Omental fat pad (tissue), 3 donors: ENCODE measurements at regions not wholly inside any gene's neighbourhood (a gene's known extent, or its start where the extent isn't known, plus 50 kb on each side); places are given as distances from the start of the nearest gene placed in this dataset.

Source experiments
- ATAC-seq: fragments of 150-250 bp; one replicate; pipeline ENCODE4 v1.9.1; 2016; ENCODE audit warnings: mild to moderate bottlenecking, moderate library complexity; ENCODE audit not compliant: low FRiP score
- DNase-seq: peaks from one replicate; pipeline ENCODE4 v3.0.0-alpha.2; 2019; ENCODE audit warnings: low spot score
- CTCF ChIP-seq, 3 donors: fragments of 450-650 bp; IDR thresholded peaks; one replicate each; pipeline ENCODE4 v1.5.1; 2016 to 2017; ENCODE audit warnings: antibody characterized with exemption in 3 of 3, mild to moderate bottlenecking in 3 of 3, moderate library complexity in 2 of 3

DNA sequence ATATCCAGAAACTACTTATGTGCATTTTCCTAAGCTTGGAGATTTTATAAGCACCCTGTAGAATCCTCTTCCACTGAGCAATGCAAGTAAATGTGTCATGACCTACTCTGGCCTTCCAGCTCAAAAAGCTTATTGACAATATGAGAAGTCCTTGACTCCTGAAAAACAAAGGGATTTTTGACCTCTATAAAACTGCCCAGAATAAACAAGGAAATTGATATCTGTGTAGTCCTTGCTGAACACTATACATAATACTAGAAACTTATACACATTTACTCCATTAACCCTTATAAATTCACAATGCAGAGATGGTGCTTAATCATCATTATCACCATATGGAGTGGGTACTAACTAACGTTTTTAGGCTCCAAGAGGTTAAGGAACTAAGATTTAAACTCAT is 197.4 kb upstream of the KRR1 start:
- ATAC-seq (no peak), DNase-seq (no peak)
- no peak for TF ChIP-seq CTCF (IDR thresholded peaks at IDR 0.05)

DNA sequence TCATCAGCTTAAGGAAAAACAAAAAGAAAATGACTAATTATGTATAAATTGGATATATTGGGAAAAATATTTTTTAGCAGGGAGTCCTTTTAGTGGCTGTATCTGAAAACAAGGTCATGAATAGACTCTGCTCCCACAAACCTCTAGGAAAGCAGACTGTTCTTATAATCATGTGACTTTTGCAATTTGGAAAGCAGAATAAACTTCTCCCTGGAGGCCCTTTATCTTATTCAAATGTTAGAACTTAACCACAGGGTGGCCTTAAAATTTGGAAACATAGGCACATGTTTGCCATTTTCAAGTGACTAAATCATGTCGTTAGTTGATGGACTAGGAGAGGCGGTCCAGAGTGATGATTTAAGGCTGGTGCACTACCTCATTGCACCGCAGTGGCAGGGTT is 196.6 kb upstream of the KRR1 start:
- no peak for TF ChIP-seq CTCF (IDR thresholded peaks at IDR 0.05)
- DNase-seq, result no peak

GRCh38 chr12:75706786-75707605 is 195.6 kb upstream of the KRR1 start:
- ATAC-seq (no peak), DNase-seq (no peak)
- TF ChIP-seq CTCF (IDR thresholded peaks at IDR 0.05), result no peak

More for the DNA sequence above, 196.6 kb upstream of the KRR1 start:
- ATAC-seq, result no peak

DNA sequence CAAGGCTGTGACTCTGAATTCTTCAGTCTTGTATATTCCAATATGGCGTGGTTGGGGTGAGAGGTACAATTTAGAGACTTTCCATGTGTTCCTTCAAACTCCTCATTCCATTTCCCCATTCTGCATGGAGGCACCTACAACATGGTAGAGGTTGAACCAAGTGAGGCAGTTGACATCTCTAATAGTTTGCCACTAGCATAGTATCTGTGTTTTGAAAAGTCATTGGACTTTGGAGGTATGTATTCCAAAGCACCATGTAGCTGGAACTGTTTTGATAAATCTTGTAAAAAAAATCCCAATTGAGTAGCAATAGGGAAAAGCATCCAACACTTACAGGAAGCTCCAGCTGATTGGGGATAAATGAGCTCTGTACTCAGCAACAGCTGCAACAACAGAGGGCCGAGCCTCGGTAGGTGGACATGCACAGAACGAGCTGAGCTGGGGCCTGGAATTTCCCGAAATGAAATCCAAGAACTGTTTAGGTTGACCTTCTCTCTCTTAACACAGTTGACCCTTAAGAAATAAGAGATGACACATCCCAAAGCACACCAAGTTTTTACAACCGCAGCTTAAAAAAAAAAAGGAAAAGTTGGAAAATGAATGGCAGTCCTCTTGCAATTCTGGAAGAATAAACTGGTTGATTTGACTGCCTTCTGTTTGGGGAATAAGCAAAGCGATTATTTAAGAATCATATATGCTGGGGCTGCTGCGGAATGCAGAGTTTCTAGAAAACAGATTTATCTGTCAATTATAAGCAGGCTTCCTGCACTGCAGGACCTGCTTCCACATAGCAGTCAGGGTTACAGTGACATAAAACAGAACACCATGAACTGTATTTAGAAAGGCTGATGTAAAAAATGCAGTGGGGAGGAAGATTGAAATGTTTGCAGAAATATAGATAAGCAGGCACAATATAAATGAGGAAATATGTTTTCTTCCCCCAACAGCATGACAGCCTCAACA is 194.6 kb upstream of the KRR1 start:
- TF ChIP-seq CTCF (IDR thresholded peaks at IDR 0.05), result no peak
- DNase-seq (no peak), ATAC-seq (peak; percentile 87)

DNA sequence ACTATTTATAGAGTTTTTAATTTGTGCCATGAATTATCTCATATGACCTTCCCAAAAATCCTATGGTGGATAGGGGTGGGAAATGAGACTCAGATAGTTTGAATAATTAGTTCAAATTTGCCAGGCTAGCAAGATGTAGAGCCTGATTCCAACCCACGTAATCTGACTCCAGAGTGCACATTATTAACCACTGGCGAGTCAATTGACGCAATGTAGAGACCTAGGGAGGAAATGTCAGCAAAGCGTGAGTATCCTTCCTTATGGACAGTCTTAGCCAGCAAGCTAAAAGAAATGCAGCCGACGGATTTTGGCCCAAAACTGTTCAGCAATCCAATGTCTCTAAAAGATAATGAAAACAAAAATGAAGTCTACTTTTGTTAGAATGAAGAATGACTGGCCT is 193.3 kb upstream of the KRR1 start:
- ATAC-seq (no peak), DNase-seq (no peak)
- TF ChIP-seq CTCF (IDR thresholded peaks at IDR 0.05), result no peak

DNA sequence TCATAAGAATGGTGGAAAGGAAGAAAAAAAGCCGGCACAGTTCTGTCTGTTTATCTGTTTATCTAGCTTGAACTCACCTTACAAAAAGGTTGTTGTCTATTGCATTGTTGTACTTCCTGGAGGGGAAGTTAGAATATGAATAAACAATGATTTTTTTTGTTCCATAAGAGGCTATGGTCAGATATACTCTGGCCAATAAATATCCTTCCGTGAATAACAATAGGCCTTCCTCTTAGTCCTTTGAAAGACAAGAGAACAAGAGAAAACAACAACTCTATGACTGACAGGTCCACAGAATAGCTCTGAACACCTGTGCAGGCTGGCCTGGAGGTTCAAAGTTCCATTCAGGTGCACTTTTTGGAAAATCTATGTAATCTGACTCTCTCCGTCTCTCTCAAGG is 192.8 kb upstream of the KRR1 start:
- TF ChIP-seq CTCF (IDR thresholded peaks at IDR 0.05), result no peak
- no peak for DNase-seq
- ATAC-seq, result no peak
